Panc1 (cell line): ENCODE measurements at regions not wholly inside any gene's neighbourhood (a gene's known extent, or its start where the extent isn't known, plus 50 kb on each side); places are given as distances from the start of the nearest gene placed in this dataset.

Experiments
- ATAC-seq: fragments of 200-7000 bp; cut with Tn5 transposase; 2 replicates; pipeline ENCODE4 v1.9.1; 2020; ENCODE audit warnings: mild to moderate bottlenecking, moderate library complexity
- BruUV-seq: library from RNA; stranded (reverse); fragments of 400-500 nt; replicated peaks from 2 replicates; lab custom pipeline; 2021; lab: Mats Ljungman, UMichigan
- CTCF ChIA-PET: fragments of 300-600 bp; sonication (Branson Sonifier 250); formaldehyde crosslinking; loops from one replicate; lab custom pipeline; 2022; ENCODE audit warnings: antibody characterized with exemption; lab: Charles Lee
- POLR2A ChIA-PET: fragments of 300-600 bp; sonication (Branson Sonifier 250); formaldehyde crosslinking; loops from one replicate; lab custom pipeline; 2022; ENCODE audit warnings: antibody characterized with exemption; lab: Charles Lee
- DNase-seq: peaks from one replicate; pipeline ENCODE4 v3.0.0-alpha.2; 2010; ENCODE audit warnings: low read depth, low spot score
- H3K27ac ChIP-seq: 2 replicates; pipeline ENCODE4 v1.5.1; 2011; ENCODE audit warnings: mild to moderate bottlenecking, low read length, inconsistent platforms
- H3K27me3 ChIP-seq: fragments of 200-500 bp; sonication (Bioruptor generic); 2 replicates; pipeline ENCODE4 v1.6.0; 2014; ENCODE audit warnings: low read length, inconsistent platforms; ENCODE audit not compliant: control insufficient read depth, insufficient read depth
- H3K36me3 ChIP-seq: fragments of 200-500 bp; sonication (Bioruptor generic); 2 replicates; pipeline ENCODE4 v1.5.1; 2014; ENCODE audit warnings: inconsistent platforms, mild to moderate bottlenecking, low read length, moderate library complexity; ENCODE audit not compliant: control insufficient read depth, insufficient read depth
- H3K4me1 ChIP-seq: 2 replicates; pipeline ENCODE4 v1.5.1; 2011; ENCODE audit warnings: inconsistent platforms, mild to moderate bottlenecking, low read length, moderate library complexity; ENCODE audit not compliant: control insufficient read depth, insufficient read depth
- H3K4me3 ChIP-seq, 2 experiments: 2 replicates each; pipeline ENCODE4 v1.5.1; 2011 to 2012; ENCODE audit warnings: low read depth in 2 of 2, low read length in 2 of 2, mild to moderate bottlenecking in 2 of 2, inconsistent platforms in 1 of 2, moderate library complexity in 1 of 2
- H3K9me3 ChIP-seq: fragments of 200-500 bp; sonication (Bioruptor generic); 2 replicates; pipeline ENCODE4 v1.5.1; 2014; ENCODE audit warnings: low read depth, mild to moderate bottlenecking, inconsistent platforms, low read length, moderate library complexity; ENCODE audit not compliant: control insufficient read depth, insufficient read depth
- CTCF ChIP-seq: fragments of 450-650 bp; IDR thresholded peaks from 2 replicates; pipeline ENCODE4 v1.5.1; 2017; ENCODE audit warnings: mild to moderate bottlenecking
- POLR2AphosphoS5 ChIP-seq: IDR thresholded peaks from 2 replicates; pipeline ENCODE4 v1.6.1; 2012; ENCODE audit warnings: mild to moderate bottlenecking, low read depth, low read length, moderate library complexity
- REST ChIP-seq, 2 experiments: IDR thresholded peaks; 2 replicates each; pipeline ENCODE4 v1.6.1; 2011 to 2012; ENCODE audit warnings: low read depth in 2 of 2, control low read depth in 1 of 2, low read length in 1 of 2, mild to moderate bottlenecking in 1 of 2, moderate library complexity in 1 of 2; ENCODE audit not compliant: insufficient read depth in 1 of 2
- SIN3A ChIP-seq: IDR thresholded peaks from 2 replicates; pipeline ENCODE4 v1.6.1; 2012; ENCODE audit warnings: low read depth, mild to moderate bottlenecking, low read length, moderate library complexity, borderline replicate concordance; ENCODE audit not compliant: insufficient read depth
- TCF7L2 ChIP-seq: IDR thresholded peaks from 2 replicates; pipeline ENCODE4 v1.6.1; 2011; ENCODE audit warnings: mild to moderate bottlenecking, low read depth, low read length, inconsistent platforms
- in situ Hi-C: cut with HindIII; loops from 2 replicates; pipeline ENCODE4 v1.10.0; 2016; ENCODE audit warnings: low sequenced_read_pairs, low pct_unique_long_range_greater_than_20kb
- intact Hi-C: fragments of 100-400 bp; cut with micrococcal nuclease; formaldehyde crosslinking; loops from one replicate; pipeline ENCODE4 v1.10.0; 2022; ENCODE audit not compliant: unreplicated experiment

- ATAC-seq, result no peak
- POLR2A ChIA-PET, result no interaction called here
These were observed 282.9 kb downstream of the DCAF12L2 start for GRCh38 chrX:125883169-125883568.

GRCh38 chrX:125894947-125895346 is 271.1 kb downstream of the DCAF12L2 start:
- POLR2A ChIA-PET, result no interaction called here

More at GRCh38 chrX:125883169-125883568, 282.9 kb downstream of the DCAF12L2 start:
- H3K27me3 ChIP-seq, result no peaks in the 10 kb centered on the region
- H3K27ac ChIP-seq, result no peak overlapping the region
- TF ChIP-seq REST (IDR thresholded peaks at IDR 0.05; ENCODE audit: insufficient read depth in 1 of 2, low read depth in 2 of 2, low read length in 1 of 2) (no peak), SIN3A (no peak), TCF7L2 (no peak), POLR2AphosphoS5 (no peak), CTCF (no peak)
- in situ Hi-C loops (no loop called here), intact Hi-C loops (no loop called here)
- CTCF ChIA-PET, result no interaction called here
- no peak overlapping the region for H3K4me3 ChIP-seq
- peaks cover 4% of the 10 kb centered on the region; the same call in 1 of the 2 replicates for H3K9me3 ChIP-seq
- no peaks in the 10 kb centered on the region for H3K4me1 ChIP-seq
- DNase-seq, result no peak
- no TSS peak for BruUV-seq
- H3K36me3 ChIP-seq, result no peaks in the 10 kb centered on the region

More at GRCh38 chrX:125894947-125895346, 271.1 kb downstream of the DCAF12L2 start:
- DNase-seq (no peak), ATAC-seq (no peak)
- BruUV-seq, result no TSS peak
- Histone ChIP-seq H3K27me3 (no peaks in the 10 kb centered on the region), H3K4me1 (no peaks in the 10 kb centered on the region), H3K36me3 (no peaks in the 10 kb centered on the region), H3K4me3 (no peak overlapping the region), H3K9me3 (no peaks in the 10 kb centered on the region), H3K27ac (no peak overlapping the region)
- TF ChIP-seq TCF7L2, result no peak
- no peak for TF ChIP-seq CTCF
- no peak for TF ChIP-seq POLR2AphosphoS5
- no peak for TF ChIP-seq SIN3A
- no peak for TF ChIP-seq REST (IDR thresholded peaks at IDR 0.05; ENCODE audit: insufficient read depth in 1 of 2, low read depth in 2 of 2, low read length in 1 of 2)
- CTCF ChIA-PET, result no interaction called here
- intact Hi-C loops (no loop called here), in situ Hi-C loops (no loop called here)
